Neuronal stem cell (in vitro differentiated cells): ENCODE measurements at regions not wholly inside any gene's neighbourhood (a gene's known extent, or its start where the extent isn't known, plus 50 kb on each side); places are given as distances from the start of the nearest gene placed in this dataset.

Experiments
- DNase-seq: peaks from one replicate; pipeline ENCODE4 v3.0.0-alpha.2; 2013; ENCODE audit warnings: low spot score
- H2AFZ ChIP-seq: one replicate; pipeline ENCODE4 v1.6.1; 2013; ENCODE audit warnings: mild to moderate bottlenecking, low read length, inconsistent platforms
- H2AK5ac ChIP-seq: 2 replicates; pipeline ENCODE4 v1.6.1; 2013; ENCODE audit warnings: low read depth, mild to moderate bottlenecking, inconsistent platforms, low read length, moderate library complexity, mixed read lengths
- H2BK120ac ChIP-seq: 2 replicates; pipeline ENCODE4 v1.6.1; 2013; ENCODE audit warnings: low read depth, mild to moderate bottlenecking, inconsistent platforms, low read length, moderate library complexity, mixed read lengths
- H2BK12ac ChIP-seq: one replicate; pipeline ENCODE4 v1.6.1; 2013; ENCODE audit warnings: low read length, inconsistent platforms
- H2BK15ac ChIP-seq: 2 replicates; pipeline ENCODE4 v1.6.1; 2013; ENCODE audit warnings: mild to moderate bottlenecking, low read length, inconsistent platforms, mixed read lengths
- H2BK5ac ChIP-seq: one replicate; pipeline ENCODE4 v1.6.1; 2013; ENCODE audit warnings: inconsistent platforms, mild to moderate bottlenecking, low read length, moderate library complexity
- H3K14ac ChIP-seq: one replicate; pipeline ENCODE4 v1.6.1; 2013; ENCODE audit warnings: low read length, inconsistent platforms
- H3K18ac ChIP-seq: 2 replicates; pipeline ENCODE4 v1.6.1; 2013; ENCODE audit warnings: low read length, inconsistent platforms
- H3K23ac ChIP-seq: 2 replicates; pipeline ENCODE4 v1.6.1; 2013; ENCODE audit warnings: low read depth, mild to moderate bottlenecking, mixed read lengths, low read length, inconsistent platforms; ENCODE audit not compliant: poor library complexity
- H3K27ac ChIP-seq: replicated peaks from 3 replicates; pipeline ENCODE4 v1.5.1; 2013; ENCODE audit warnings: low read length, inconsistent platforms
- H3K27me3 ChIP-seq, 3 experiments: 2 replicates each; pipeline ENCODE4 v1.6.1; 2013; ENCODE audit warnings: low read length in 3 of 3, mild to moderate bottlenecking in 2 of 3, inconsistent platforms in 1 of 3, low read depth in 1 of 3, mixed read lengths in 1 of 3, moderate library complexity in 1 of 3; ENCODE audit not compliant: control insufficient read depth in 3 of 3, insufficient read depth in 3 of 3
- H3K36me3 ChIP-seq, 2 donors: replicated peaks in 1 of 2; 2 replicates each; pipeline ENCODE4 v1.6.1; 2013; ENCODE audit warnings: low read length in 2 of 2; ENCODE audit not compliant: control insufficient read depth in 2 of 2, insufficient read depth in 2 of 2
- H3K4ac ChIP-seq: 2 replicates; pipeline ENCODE4 v1.6.1; 2013; ENCODE audit warnings: inconsistent platforms, mild to moderate bottlenecking, low read length, moderate library complexity
- H3K4me1 ChIP-seq, 2 donors: 1 replicate in 1 of 2; 2 replicates in 1 of 2; pipeline ENCODE4 v1.6.1; 2013; ENCODE audit warnings: low read length in 2 of 2, low read depth in 1 of 2; ENCODE audit not compliant: control insufficient read depth in 2 of 2, insufficient read depth in 1 of 2
- H3K4me2 ChIP-seq: one replicate; pipeline ENCODE4 v1.6.1; 2013; ENCODE audit warnings: mild to moderate bottlenecking, low read length, inconsistent platforms; ENCODE audit not compliant: insufficient read depth, poor library complexity, severe bottlenecking
- H3K4me3 ChIP-seq, 2 donors: 2 replicates each; pipeline ENCODE4 v1.5.1; 2013; ENCODE audit warnings: low read length in 2 of 2, mild to moderate bottlenecking in 2 of 2, inconsistent platforms in 1 of 2, moderate library complexity in 1 of 2
- H3K79me1 ChIP-seq: one replicate; pipeline ENCODE4 v1.6.1; 2013; ENCODE audit warnings: low read depth, mild to moderate bottlenecking, inconsistent platforms, low read length, moderate library complexity
- H3K9ac ChIP-seq: one replicate; pipeline ENCODE4 v1.6.1; 2013; ENCODE audit warnings: mild to moderate bottlenecking, low read depth, low read length, inconsistent platforms; ENCODE audit not compliant: poor library complexity
- H3K9me3 ChIP-seq, 2 donors: replicated peaks in 1 of 2; 2 replicates each; pipeline versions ENCODE3 to v1.6.1; 2013; ENCODE audit warnings: low read length in 2 of 2, mild to moderate bottlenecking in 2 of 2, inconsistent platforms in 1 of 2, low read depth in 1 of 2, mixed read lengths in 1 of 2, moderate library complexity in 1 of 2; ENCODE audit not compliant: control insufficient read depth in 2 of 2, insufficient read depth in 1 of 2
- H4K8ac ChIP-seq: one replicate; pipeline ENCODE4 v1.6.1; 2013; ENCODE audit warnings: low read depth, mild to moderate bottlenecking, inconsistent platforms, low read length, moderate library complexity
- H4K91ac ChIP-seq: one replicate; pipeline ENCODE4 v1.6.1; 2013; ENCODE audit warnings: low read length, low read depth, mild to moderate bottlenecking, inconsistent platforms; ENCODE audit not compliant: poor library complexity
- WGBS, 2 donors: extraction: QIAGEN DNeasy Blood & Tissue Kit; methylation state at CpG; one replicate each; pipeline ENCODE4 v1.1.7; 2013; ENCODE audit warnings: missing lambda C conversion rate in 2 of 2, mixed read lengths in 1 of 2; ENCODE audit not compliant: insufficient read length in 2 of 2, insufficient replicate concordance in 1 of 2; ENCODE audit errors: extremely low coverage in 2 of 2; 5-methylcytosine and 5-hydroxymethylcytosine counted together

GRCh38 chr13:90547272-90547790 is 800.2 kb upstream of the MIR17HG start:
- WGBS, 2 donors, result no CpG with 5 or more reads among the region's 2 CpGs

GRCh38 chr13:90551253-90551652 is 796.2 kb upstream of the MIR17HG start:
- Histone ChIP-seq H3K4me3 (no peak overlapping the region), H3K18ac (no peak overlapping the region), H4K91ac (no peak overlapping the region), H2AFZ (no peak overlapping the region), H3K27me3 (no peaks in the 10 kb centered on the region), H3K23ac (no peak overlapping the region), H3K14ac (no peak overlapping the region), H3K79me1 (peaks cover 2% of the 10 kb centered on the region), H3K27ac (no peak overlapping the region), H3K9me3 (peaks cover 2 to 24% of the 10 kb centered on the region in 2 donors), H3K9ac (no peak overlapping the region), H2AK5ac (no peak overlapping the region), H2BK5ac (no peak overlapping the region), H3K4ac (no peak overlapping the region), H3K36me3 (no peaks in the 10 kb centered on the region), H4K8ac (no peak overlapping the region), H2BK12ac (no peak overlapping the region), H3K4me2 (no peak overlapping the region), H2BK120ac (no peak overlapping the region), H2BK15ac (no peak overlapping the region), H3K4me1 (no peaks in the 10 kb centered on the region)
- WGBS, 2 donors, result no CpG with 5 or more reads among the region's 3 CpGs
- no peak for DNase-seq

More at GRCh38 chr13:90547272-90547790, 800.2 kb upstream of the MIR17HG start:
- Histone ChIP-seq H3K4me1 (no peaks in the 10 kb centered on the region), H2BK5ac (no peak overlapping the region), H2BK15ac (no peak overlapping the region), H4K91ac (no peak overlapping the region), H3K27ac (no peak overlapping the region), H3K23ac (no peak overlapping the region), H3K4me2 (no peak overlapping the region), H3K14ac (no peak overlapping the region), H3K9me3 (peaks cover 4 to 39% of the 10 kb centered on the region in 2 donors), H3K4me3 (no peak overlapping the region), H3K27me3 (no peaks in the 10 kb centered on the region), H3K9ac (no peak overlapping the region), H3K4ac (no peak overlapping the region), H3K36me3 (no peaks in the 10 kb centered on the region), H2AFZ (no peak overlapping the region), H2BK120ac (no peak overlapping the region), H3K18ac (no peak overlapping the region), H4K8ac (no peak overlapping the region), H2AK5ac (no peak overlapping the region), H2BK12ac (no peak overlapping the region), H3K79me1 (peaks cover 2% of the 10 kb centered on the region)
- DNase-seq, result no peak

- no peak overlapping the region for H3K27ac ChIP-seq
- H3K9ac ChIP-seq, result no peak overlapping the region
- no peak overlapping the region for H3K4ac ChIP-seq
- no peak overlapping the region for H4K8ac ChIP-seq
- H3K4me3 ChIP-seq, result no peak overlapping the region
- H4K91ac ChIP-seq, result no peak overlapping the region
- no peaks in the 10 kb centered on the region for H3K4me1 ChIP-seq
- peaks cover 0 to 9% of the 10 kb centered on the region in 2 donors for H3K9me3 ChIP-seq
- no peak overlapping the region for H2AK5ac ChIP-seq
- H2BK5ac ChIP-seq, result no peak overlapping the region
- no peaks in the 10 kb centered on the region for H3K36me3 ChIP-seq
- H3K18ac ChIP-seq, result no peak overlapping the region
- H3K23ac ChIP-seq, result no peak overlapping the region
- no peak overlapping the region for H2BK12ac ChIP-seq
- no peak overlapping the region for H2AFZ ChIP-seq
- no peak overlapping the region for H2BK120ac ChIP-seq
- DNase-seq, result no peak
- no peaks in the 10 kb centered on the region for H3K79me1 ChIP-seq
- no peak overlapping the region for H3K14ac ChIP-seq
- WGBS, 2 donors, result no CpG with 5 or more reads among the region's 2 CpGs
- no peak overlapping the region for H2BK15ac ChIP-seq
- H3K4me2 ChIP-seq, result no peak overlapping the region
- no peaks in the 10 kb centered on the region for H3K27me3 ChIP-seq
These were observed 794.8 kb upstream of the MIR17HG start for GRCh38 chr13:90552702-90553101.

- H3K9ac ChIP-seq, result no peak overlapping the region
- H3K23ac ChIP-seq, result no peak overlapping the region
- H3K4me2 ChIP-seq, result no peak overlapping the region
- H2BK15ac ChIP-seq, result no peak overlapping the region
- H3K9me3 ChIP-seq, result peaks cover 0 to 6% of the 10 kb centered on the region in 2 donors
- H2BK5ac ChIP-seq, result no peak overlapping the region
- H3K18ac ChIP-seq, result no peak overlapping the region
- no peak overlapping the region for H2AK5ac ChIP-seq
- H3K27me3 ChIP-seq, result no peaks in the 10 kb centered on the region
- no CpG with 5 or more reads among the region's 3 CpGs for WGBS, 2 donors
- no peak for DNase-seq
- no peak overlapping the region for H4K8ac ChIP-seq
- H3K4me1 ChIP-seq, result no peaks in the 10 kb centered on the region
- H3K27ac ChIP-seq, result no peak overlapping the region
- H3K14ac ChIP-seq, result no peak overlapping the region
- H3K4me3 ChIP-seq, result no peak overlapping the region
- H3K4ac ChIP-seq, result no peak overlapping the region
- no peak overlapping the region for H4K91ac ChIP-seq
- H2BK12ac ChIP-seq, result no peak overlapping the region
- H3K36me3 ChIP-seq, result no peaks in the 10 kb centered on the region
- H2BK120ac ChIP-seq, result no peak overlapping the region
- H3K79me1 ChIP-seq, result no peaks in the 10 kb centered on the region
- H2AFZ ChIP-seq, result no peak overlapping the region
These were observed 794.3 kb upstream of the MIR17HG start for GRCh38 chr13:90553159-90553558.
